SU-DHL-6 (cell line): ENCODE measurements at regions not wholly inside any gene's neighbourhood (a gene's known extent, or its start where the extent isn't known, plus 50 kb on each side); places are given as distances from the start of the nearest gene placed in this dataset.
A peak's percentile ranks its signal among the peaks of the same experiment; 100 is the strongest.

Experiments used
- H2AFZ ChIP-seq: fragments of 200-600 bp; sonication (generic); 2 replicates; pipeline ENCODE4 v1.6.1; 2014; ENCODE audit warnings: low read depth, mild to moderate bottlenecking, moderate library complexity, mixed read lengths, antibody characterized with exemption, low read length; ENCODE audit not compliant: severe bottlenecking
- H3F3A ChIP-seq: fragments of 200-600 bp; shearing (Covaris generic); 2 replicates; pipeline ENCODE4 v1.6.0; 2016; ENCODE audit warnings: antibody characterized with exemption, mild to moderate bottlenecking; ENCODE audit not compliant: insufficient read depth
- H3K27ac ChIP-seq: fragments of 200-600 bp; sonication (generic); 2 replicates; pipeline ENCODE4 v1.5.1; 2016; ENCODE audit warnings: low read depth, mild to moderate bottlenecking, low read length, moderate library complexity, mixed read lengths
- H3K27me3 ChIP-seq: fragments of 200-600 bp; sonication (generic), shearing (Covaris generic); 2 replicates; pipeline ENCODE4 v1.6.0; 2014; ENCODE audit warnings: mild to moderate bottlenecking, low read length
- H3K36me3 ChIP-seq: fragments of 200-600 bp; sonication (generic); 2 replicates; pipeline ENCODE4 v1.6.1; 2014; ENCODE audit warnings: mild to moderate bottlenecking, low read length, mixed read lengths
- H3K4me2 ChIP-seq: fragments of 300-600, 200-600 bp; shearing (Covaris generic), sonication (generic); 2 replicates; pipeline ENCODE4 v1.6.0; 2014; ENCODE audit warnings: low read length, low read depth, mild to moderate bottlenecking; ENCODE audit not compliant: poor library complexity, severe bottlenecking
- H3K4me3 ChIP-seq: fragments of 200-600 bp; sonication (generic); 2 replicates; pipeline ENCODE4 v1.5.1; 2014; ENCODE audit warnings: antibody characterized with exemption, low read length, mild to moderate bottlenecking, mixed read lengths; ENCODE audit not compliant: insufficient read depth, poor library complexity, severe bottlenecking
- H3K79me2 ChIP-seq: fragments of 200-600 bp; sonication (generic); 2 replicates; pipeline ENCODE4 v1.6.1; 2014; ENCODE audit warnings: mild to moderate bottlenecking, low read length, moderate library complexity; ENCODE audit not compliant: insufficient read depth
- H3K9ac ChIP-seq: fragments of 200-600 bp; sonication (generic); 2 replicates; pipeline ENCODE4 v1.7.0; 2014; ENCODE audit warnings: mild to moderate bottlenecking, low read length
- H3K9me2 ChIP-seq: fragments of 200-600 bp; sonication (generic); replicated peaks from 2 replicates; pipeline ENCODE4 v1.6.1; 2014; ENCODE audit warnings: low read length; ENCODE audit not compliant: insufficient read depth
- H3K9me3 ChIP-seq: fragments of 200-600 bp; sonication (generic); 2 replicates; pipeline ENCODE4 v1.6.1; 2014; ENCODE audit warnings: low read length, mixed read lengths; ENCODE audit not compliant: insufficient read depth
- H4K20me1 ChIP-seq: fragments of 200-600 bp; sonication (generic); 2 replicates; pipeline ENCODE4 v1.6.1; 2014; ENCODE audit warnings: low read depth, mild to moderate bottlenecking, antibody characterized with exemption, low read length, moderate library complexity, mixed read lengths
- CTCF ChIP-seq: fragments of 200-600 bp; sonication (generic); IDR thresholded peaks from one replicate; pipeline ENCODE4 v1.5.1; 2017; ENCODE audit warnings: antibody characterized with exemption, mild to moderate bottlenecking, low read length, moderate library complexity; ENCODE audit not compliant: insufficient read depth, poor library complexity, severe bottlenecking
- EZH2phosphoT487 ChIP-seq: fragments of 200-600 bp; sonication (generic), shearing (Covaris generic); conservative IDR thresholded peaks from 2 replicates; pipeline ENCODE4 v1.6.1; 2018; ENCODE audit warnings: mild to moderate bottlenecking, antibody characterized with exemption, low read length, moderate library complexity, mixed read lengths

DNA sequence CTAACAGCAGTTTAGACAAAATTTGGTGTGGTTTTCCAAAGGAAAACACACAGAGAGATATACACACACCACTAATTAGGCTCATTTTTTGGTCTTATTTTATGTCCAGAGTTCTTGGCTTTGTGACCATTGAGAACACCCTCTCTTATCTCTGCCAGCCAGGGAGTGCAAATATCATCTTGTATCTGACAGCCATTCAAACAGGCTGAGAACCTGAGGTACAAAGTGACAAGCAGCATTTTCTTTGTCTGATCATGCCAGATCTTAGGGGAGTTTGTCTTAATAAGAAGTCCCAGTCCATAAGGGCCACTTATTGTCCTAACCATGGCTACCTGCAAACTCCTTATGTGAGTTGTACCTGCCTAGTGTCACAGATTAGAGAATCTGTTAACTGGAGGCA lies 1165.2 kb downstream of the BRINP3 start:
- Histone ChIP-seq H3K9me2 (no peaks in the 10 kb centered on the region), H3K79me2 (no peaks in the 10 kb centered on the region), H3K27ac (no peak overlapping the region), H3K36me3 (no peaks in the 10 kb centered on the region), H3K4me2 (no peak overlapping the region), H3K9me3 (no peaks in the 10 kb centered on the region), H3K27me3 (no peaks in the 10 kb centered on the region), H3K9ac (no peak overlapping the region), H4K20me1 (no peaks in the 10 kb centered on the region), H2AFZ (no peak overlapping the region), H3K4me3 (no peak overlapping the region), H3F3A (no peaks in the 10 kb centered on the region)
- TF ChIP-seq EZH2phosphoT487 (no peak), CTCF (no peak)

GRCh38 chr1:189313488-189313887 lies 1164.2 kb downstream of the BRINP3 start:
- H2AFZ ChIP-seq, result peak overlapping the region; percentile 76
- no peaks in the 10 kb centered on the region for H3K9me2 ChIP-seq
- no peaks in the 10 kb centered on the region for H3K79me2 ChIP-seq
- no peaks in the 10 kb centered on the region for H3K27me3 ChIP-seq
- TF ChIP-seq CTCF, result no peak
- TF ChIP-seq EZH2phosphoT487, result no peak
- H3K9ac ChIP-seq, result no peak overlapping the region
- no peaks in the 10 kb centered on the region for H3K36me3 ChIP-seq
- H3K9me3 ChIP-seq, result no peaks in the 10 kb centered on the region
- H3K4me2 ChIP-seq, result no peak overlapping the region
- no peaks in the 10 kb centered on the region for H3F3A ChIP-seq
- no peaks in the 10 kb centered on the region for H4K20me1 ChIP-seq
- no peak overlapping the region for H3K27ac ChIP-seq
- H3K4me3 ChIP-seq, result no peak overlapping the region

DNA sequence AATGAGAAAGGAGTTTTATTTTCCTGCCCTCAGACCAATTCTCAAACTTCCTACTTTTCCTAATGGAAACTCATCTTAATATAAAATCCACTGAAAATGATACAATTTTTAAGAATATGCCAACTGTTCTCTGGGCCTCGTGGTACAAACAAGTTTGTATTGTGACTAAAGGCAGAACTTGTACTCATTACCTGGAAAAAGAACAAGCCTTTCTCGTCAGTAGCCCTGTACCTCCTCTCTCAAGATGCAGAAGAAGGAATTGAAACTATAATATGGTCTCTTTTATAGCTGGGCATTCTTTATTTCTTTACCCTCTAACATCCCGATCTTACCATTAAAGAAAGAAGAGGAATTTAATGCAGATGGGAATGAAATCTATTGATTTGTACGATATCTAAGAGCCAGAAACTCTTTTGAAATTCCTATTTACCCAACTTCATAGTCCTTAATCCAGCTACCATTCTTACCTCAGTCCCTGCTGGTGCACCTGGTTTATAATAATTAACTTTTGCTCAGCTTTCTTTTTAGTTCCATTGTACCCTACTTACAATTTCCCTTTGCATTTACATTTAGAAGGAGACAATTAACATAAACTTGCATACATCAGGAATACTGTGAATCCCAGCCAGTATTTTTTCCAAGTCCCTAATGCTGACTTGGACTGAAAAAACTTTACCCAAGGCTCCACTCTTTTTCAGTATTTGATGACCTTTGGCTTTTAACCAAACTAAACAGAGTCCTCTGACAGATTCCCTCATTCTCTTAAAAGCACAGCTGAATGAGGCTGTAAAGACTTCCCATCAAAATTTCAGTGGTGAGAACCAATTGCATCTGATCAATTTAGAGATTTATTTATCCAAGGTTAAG lies 1162.4 kb downstream of the BRINP3 start:
- TF ChIP-seq EZH2phosphoT487, result no peak
- no peak for TF ChIP-seq CTCF
- Histone ChIP-seq H2AFZ (peak overlapping the region; percentile 31), H3K36me3 (no peaks in the 10 kb centered on the region)

More for the DNA sequence above, 1162.4 kb downstream of the BRINP3 start:
- Histone ChIP-seq H3K27me3 (no peaks in the 10 kb centered on the region), H3K79me2 (no peaks in the 10 kb centered on the region), H4K20me1 (no peaks in the 10 kb centered on the region), H3K9me2 (no peaks in the 10 kb centered on the region), H3K4me2 (no peak overlapping the region), H3K27ac (no peak overlapping the region), H3K9ac (no peak overlapping the region), H3K4me3 (no peak overlapping the region), H3F3A (no peaks in the 10 kb centered on the region), H3K9me3 (no peaks in the 10 kb centered on the region)
